CD8-positive, alpha-beta memory T cell (primary cell): ENCODE measurements at regions not wholly inside any gene's neighbourhood (a gene's known extent, or its start where the extent isn't known, plus 50 kb on each side); places are given as distances from the start of the nearest gene placed in this dataset.
"Not testable (repeated sequence)": the region's sequence is repeated elsewhere in the genome, so short reads cannot be mapped to it uniquely, and the experiment has no call there.

Experiments
- CTCF ChIA-PET: fragments of 350-600 bp; sonication (Branson Sonifier 250); formaldehyde crosslinking; loops from one replicate; lab custom pipeline; 2021; ENCODE audit warnings: antibody characterized with exemption; lab: Charles Lee
- POLR2A ChIA-PET: fragments of 350-600 bp; sonication (Branson Sonifier 250); formaldehyde crosslinking; loops from one replicate; lab custom pipeline; 2021; ENCODE audit warnings: antibody characterized with exemption; lab: Charles Lee
- DNase-seq, 5 donors: peaks; one replicate each; pipeline versions ENCODE4 v3.0.0 to v3.0.0-alpha.2; 2020 to 2022; ENCODE audit warnings: mixed read lengths in 1 of 5
- H3K27ac ChIP-seq: one replicate; pipeline ENCODE4 v1.7.0; 2013; ENCODE audit warnings: low read depth, mild to moderate bottlenecking, low read length, moderate library complexity
- H3K27me3 ChIP-seq: 2 replicates; pipeline ENCODE4 v1.7.0; 2013; ENCODE audit warnings: low read length, mild to moderate bottlenecking; ENCODE audit not compliant: insufficient read depth, poor library complexity, severe bottlenecking
- H3K36me3 ChIP-seq: 2 replicates; pipeline ENCODE4 v1.7.0; 2013; ENCODE audit warnings: mild to moderate bottlenecking, low read length, moderate library complexity; ENCODE audit not compliant: insufficient read depth
- H3K4me1 ChIP-seq: 2 replicates; pipeline ENCODE4 v1.7.0; 2013; ENCODE audit warnings: mild to moderate bottlenecking, low read length, moderate library complexity; ENCODE audit not compliant: insufficient read depth
- H3K4me3 ChIP-seq: 2 replicates; pipeline ENCODE4 v1.7.0; 2013; ENCODE audit warnings: mild to moderate bottlenecking, low read length
- H3K9me3 ChIP-seq: 2 replicates; pipeline ENCODE4 v1.7.0; 2013; ENCODE audit warnings: mild to moderate bottlenecking, low read length
- H3K27ac Mint-ChIP-seq, 8 donors: one replicate each; pipeline ENCODE4 v1.8.0; 2020 to 2021; ENCODE audit warnings: mixed read lengths in 8 of 8, mild to moderate bottlenecking in 6 of 8, inconsistent platforms in 3 of 8, moderate library complexity in 3 of 8
- H3K27me3 Mint-ChIP-seq, 2 donors: one replicate each; pipeline ENCODE4 v1.8.0; 2020 to 2021; ENCODE audit warnings: mixed read lengths in 2 of 2, mild to moderate bottlenecking in 1 of 2, moderate library complexity in 1 of 2
- H3K36me3 Mint-ChIP-seq, 3 donors: one replicate each; pipeline ENCODE4 v1.8.0; 2020 to 2021; ENCODE audit warnings: mixed read lengths in 3 of 3, inconsistent platforms in 1 of 3, mild to moderate bottlenecking in 1 of 3
- H3K4me1 Mint-ChIP-seq, 3 donors: one replicate each; pipeline ENCODE4 v1.8.0; 2020 to 2021; ENCODE audit warnings: mixed read lengths in 3 of 3, inconsistent platforms in 1 of 3, mild to moderate bottlenecking in 1 of 3
- H3K4me3 Mint-ChIP-seq, 7 donors: one replicate each; pipeline ENCODE4 v1.8.0; 2020 to 2021; ENCODE audit warnings: mixed read lengths in 7 of 7, mild to moderate bottlenecking in 6 of 7, moderate library complexity in 4 of 7, inconsistent platforms in 2 of 7
- H3K9me3 Mint-ChIP-seq, 5 donors: one replicate each; pipeline ENCODE4 v1.8.0; 2020 to 2022; ENCODE audit warnings: mixed read lengths in 5 of 5, mild to moderate bottlenecking in 3 of 5, moderate library complexity in 2 of 5, inconsistent platforms in 1 of 5

DNA sequence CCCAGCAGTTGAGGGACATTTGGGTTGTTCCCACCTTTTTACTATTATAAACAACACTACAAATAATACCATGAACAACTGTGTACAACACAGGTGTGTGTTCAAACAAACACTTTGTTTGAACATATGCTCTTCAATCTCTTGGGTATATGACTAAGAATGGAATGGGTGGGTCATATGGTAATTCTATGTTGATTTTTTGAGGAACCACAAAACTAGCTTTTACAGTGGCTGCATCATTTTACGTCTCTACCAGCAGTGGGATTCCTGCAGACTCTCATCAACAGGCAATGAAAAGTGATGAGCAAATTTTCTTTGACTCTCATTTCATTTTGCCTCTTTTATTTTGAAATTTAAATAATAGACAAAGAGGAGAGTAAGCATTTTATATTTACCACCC lies 116.9 kb upstream of the KLF14 start:
- no peak overlapping the region for H3K4me3 Mint-ChIP-seq
- H3K4me1 Mint-ChIP-seq = no peaks in the 10 kb centered on the region
- Histone ChIP-seq H3K27ac (no peak overlapping the region), H3K27me3 (no peaks in the 10 kb centered on the region), H3K4me1 (no peaks in the 10 kb centered on the region), H3K9me3 (peaks cover 2% of the 10 kb centered on the region), H3K4me3 (no peak overlapping the region), H3K36me3 (peaks cover under 1% of the 10 kb centered on the region)
- CTCF ChIA-PET = no interaction called here
- H3K27me3 Mint-ChIP-seq = peaks cover 2 to 7% of the 10 kb centered on the region in 2 donors
- H3K36me3 Mint-ChIP-seq = peaks cover 18 to 27% (median 20%) of the 10 kb centered on the region in 3 donors
- DNase-seq = no peak
- H3K27ac Mint-ChIP-seq = no peak overlapping the region
- POLR2A ChIA-PET = no interaction called here
- peaks cover 0 to 12% (median 6%) of the 10 kb centered on the region in 5 donors for H3K9me3 Mint-ChIP-seq

DNA sequence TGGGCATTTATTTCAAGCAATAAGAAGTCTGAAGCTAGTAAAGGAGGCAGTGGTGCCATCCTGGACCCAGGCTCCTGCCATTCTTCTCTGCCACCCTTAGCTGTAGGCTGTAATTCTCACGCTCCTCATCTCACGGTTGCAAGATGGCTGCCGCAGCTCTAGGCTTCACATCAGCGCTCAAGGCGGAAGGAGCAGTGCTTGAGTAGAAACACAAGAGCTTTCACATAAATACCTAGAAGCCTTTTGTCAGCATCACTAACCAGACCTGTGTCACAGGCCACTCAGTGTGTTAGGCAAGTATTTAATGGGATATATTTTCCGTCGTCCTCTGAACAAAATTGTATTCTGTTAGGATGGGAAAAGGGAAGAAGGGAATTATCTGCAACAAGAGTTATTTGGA lies 118.9 kb upstream of the KLF14 start:
- no peak overlapping the region for H3K27ac Mint-ChIP-seq
- POLR2A ChIA-PET = no interaction called here
- Histone ChIP-seq H3K4me3 (no peak overlapping the region), H3K4me1 (no peaks in the 10 kb centered on the region), H3K27me3 (no peaks in the 10 kb centered on the region), H3K36me3 (peaks cover 8% of the 10 kb centered on the region), H3K27ac (no peak overlapping the region), H3K9me3 (peaks cover 16% of the 10 kb centered on the region)
- CTCF ChIA-PET = no interaction called here
- DNase-seq = no peak
- no peaks in the 10 kb centered on the region for H3K27me3 Mint-ChIP-seq
- H3K4me1 Mint-ChIP-seq = no peaks in the 10 kb centered on the region
- peaks cover 14 to 30% (median 25%) of the 10 kb centered on the region in 5 donors for H3K9me3 Mint-ChIP-seq
- H3K4me3 Mint-ChIP-seq = no peak overlapping the region
- peaks cover 34 to 44% (median 37%) of the 10 kb centered on the region in 3 donors for H3K36me3 Mint-ChIP-seq

DNA sequence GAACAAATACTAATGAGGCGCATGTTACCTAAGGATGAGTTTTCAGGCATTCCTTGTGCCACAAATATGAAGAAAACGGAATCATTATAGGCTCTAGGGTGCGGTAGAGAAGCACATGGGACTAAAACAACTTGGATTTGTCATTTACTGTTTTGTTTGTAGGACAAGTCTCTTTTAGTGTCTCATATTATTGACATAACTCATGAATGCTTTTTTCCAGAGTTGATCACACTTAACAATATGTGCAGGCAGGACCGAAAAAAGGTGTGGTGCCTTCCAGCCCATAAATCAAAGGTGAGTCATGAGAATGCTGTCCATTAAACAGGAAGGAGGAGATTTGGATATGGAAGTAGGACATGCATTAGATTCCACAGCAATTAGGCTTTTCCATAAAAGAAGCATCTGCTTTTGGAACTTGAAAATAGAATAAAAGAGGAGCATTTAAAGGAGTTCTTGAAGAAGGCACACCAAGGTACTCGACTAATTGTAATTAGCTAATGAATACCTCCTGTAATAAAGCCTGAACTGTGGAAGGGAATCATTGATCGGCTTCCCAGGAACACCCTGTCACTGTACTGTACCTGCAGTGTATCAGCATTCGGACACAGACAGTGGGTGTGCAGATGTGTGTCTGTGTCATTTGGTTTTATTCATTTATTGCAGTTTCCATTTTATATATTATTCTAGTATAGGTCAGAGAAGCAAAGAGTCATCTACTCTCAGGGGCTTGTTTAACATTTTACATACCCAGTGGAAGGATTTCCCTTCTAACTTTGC lies 119.7 kb upstream of the KLF14 start:
- no peak for DNase-seq
- Mint-ChIP-seq H3K4me1 (no peaks in the 10 kb centered on the region), H3K9me3 (peaks cover 22 to 38% (median 33%) of the 10 kb centered on the region in 5 donors), H3K4me3 (no peak overlapping the region), H3K27ac (peak overlapping the region in 1 of 8 donors; percentile 75), H3K27me3 (no peaks in the 10 kb centered on the region), H3K36me3 (peaks cover 39 to 52% (median 45%) of the 10 kb centered on the region in 3 donors)
- no peaks in the 10 kb centered on the region for H3K4me1 ChIP-seq
- H3K36me3 ChIP-seq = peaks cover 8% of the 10 kb centered on the region
- H3K27ac ChIP-seq = no peak overlapping the region
- H3K9me3 ChIP-seq = peaks cover 16% of the 10 kb centered on the region
- no peak overlapping the region for H3K4me3 ChIP-seq
- ChIA-PET POLR2A (no interaction called here), CTCF (no interaction called here)
- H3K27me3 ChIP-seq = no peaks in the 10 kb centered on the region

DNA sequence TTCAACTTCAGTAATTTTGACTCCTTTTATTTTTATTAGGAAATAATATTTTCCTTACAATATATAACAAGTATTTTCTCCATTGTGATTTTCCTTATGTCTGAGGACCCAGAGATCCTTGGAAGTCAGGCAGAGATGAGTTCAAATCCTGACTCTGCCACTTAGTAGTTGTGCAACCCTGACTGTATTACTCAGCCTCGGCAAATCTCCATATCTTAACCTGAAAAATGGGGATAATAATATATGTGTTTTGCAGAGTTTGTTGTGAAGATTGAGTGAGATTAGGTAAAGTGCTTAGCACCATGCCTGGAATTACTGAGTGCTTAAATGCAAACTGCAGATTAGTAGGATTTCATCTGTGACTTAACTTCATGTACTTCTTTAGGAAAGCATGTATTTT lies 120.5 kb upstream of the KLF14 start:
- H3K9me3 ChIP-seq = peaks cover 16% of the 10 kb centered on the region
- Mint-ChIP-seq H3K27me3 (no peaks in the 10 kb centered on the region), H3K27ac (no peak overlapping the region), H3K9me3 (peaks cover 30 to 46% (median 41%) of the 10 kb centered on the region in 5 donors), H3K4me3 (no peak overlapping the region), H3K36me3 (peaks cover 46 to 60% (median 53%) of the 10 kb centered on the region in 3 donors), H3K4me1 (no peaks in the 10 kb centered on the region)
- ChIA-PET POLR2A (interaction anchor here (0.6 kb wide), 1 partner anchor 823 kb away, joined by 3 read pairs; no protein-coding TSS in a partner anchor), CTCF (no interaction called here)
- no peaks in the 10 kb centered on the region for H3K4me1 ChIP-seq
- H3K36me3 ChIP-seq = peaks cover 8% of the 10 kb centered on the region
- H3K27me3 ChIP-seq = no peaks in the 10 kb centered on the region
- no peak overlapping the region for H3K27ac ChIP-seq
- no peak for DNase-seq
- H3K4me3 ChIP-seq = no peak overlapping the region

DNA sequence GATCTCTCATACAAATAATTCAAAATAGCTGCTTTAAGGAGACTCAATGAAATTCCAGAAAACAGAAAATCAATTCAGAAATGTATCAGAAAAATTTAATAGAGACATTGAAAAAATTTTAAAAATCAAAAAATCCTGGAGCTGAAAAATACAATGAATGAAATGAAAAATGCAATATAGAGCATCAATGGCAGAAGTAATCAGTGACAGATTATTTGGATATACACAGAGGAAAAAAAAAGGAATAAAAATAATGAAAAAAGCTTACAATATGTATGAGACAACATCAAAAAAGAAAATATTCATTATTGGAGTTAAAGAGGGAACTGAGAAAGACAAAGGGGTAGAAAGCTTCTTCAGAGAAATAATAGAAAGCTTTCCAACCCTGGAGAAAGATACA lies 122.9 kb upstream of the KLF14 start:
- ChIA-PET POLR2A (no interaction called here), CTCF (no interaction called here)
- H3K9me3 ChIP-seq = peaks cover 21% of the 10 kb centered on the region
- H3K4me1 Mint-ChIP-seq = no peaks in the 10 kb centered on the region
- H3K4me3 ChIP-seq = no peak overlapping the region
- DNase-seq = no peak
- H3K9me3 Mint-ChIP-seq = peaks cover 44 to 61% (median 61%) of the 10 kb centered on the region in 5 donors
- no peak overlapping the region for H3K27ac ChIP-seq
- H3K27me3 ChIP-seq = no peaks in the 10 kb centered on the region
- H3K4me3 Mint-ChIP-seq = peak overlapping the region in 1 of 7 donors; percentile 29
- H3K27me3 Mint-ChIP-seq = no peaks in the 10 kb centered on the region
- H3K27ac Mint-ChIP-seq = no peak overlapping the region
- H3K36me3 Mint-ChIP-seq = peaks cover 64 to 82% (median 77%) of the 10 kb centered on the region in 3 donors
- H3K36me3 ChIP-seq = peaks cover 8% of the 10 kb centered on the region
- no peaks in the 10 kb centered on the region for H3K4me1 ChIP-seq

DNA sequence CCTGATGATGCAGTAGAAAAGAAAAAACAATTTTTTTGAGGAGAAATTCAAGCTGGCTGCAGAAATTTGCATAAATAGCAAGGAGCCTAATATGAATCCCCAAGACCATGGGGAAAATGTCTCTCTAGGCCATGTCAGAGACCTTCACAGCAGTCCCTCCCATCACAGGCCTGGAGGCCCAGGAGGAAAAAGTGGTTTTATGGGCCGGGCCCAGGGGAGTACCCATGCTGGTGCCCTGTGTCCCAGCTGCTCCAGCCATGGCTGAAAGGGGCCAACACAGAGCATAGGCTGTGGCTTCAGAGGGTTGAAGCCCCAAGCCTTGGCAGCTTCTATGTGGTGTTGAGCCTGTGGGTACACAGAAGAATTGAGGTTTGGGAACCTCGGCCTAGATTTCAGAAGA lies 126.8 kb upstream of the KLF14 start:
- Histone ChIP-seq H3K9me3 (peaks cover 20% of the 10 kb centered on the region), H3K36me3 (peaks cover 11% of the 10 kb centered on the region)
- H3K4me1 Mint-ChIP-seq, H3K27ac Mint-ChIP-seq, H3K4me3 Mint-ChIP-seq, H3K27me3 ChIP-seq, H3K27me3 Mint-ChIP-seq, H3K27ac ChIP-seq, CTCF ChIA-PET, H3K4me3 ChIP-seq, H3K4me1 ChIP-seq, POLR2A ChIA-PET, DNase-seq: not testable (repeated sequence)
- peaks cover 42 to 63% (median 55%) of the 10 kb centered on the region in 5 donors for H3K9me3 Mint-ChIP-seq
- peaks cover 71 to 95% (median 92%) of the 10 kb centered on the region in 3 donors for H3K36me3 Mint-ChIP-seq

DNA sequence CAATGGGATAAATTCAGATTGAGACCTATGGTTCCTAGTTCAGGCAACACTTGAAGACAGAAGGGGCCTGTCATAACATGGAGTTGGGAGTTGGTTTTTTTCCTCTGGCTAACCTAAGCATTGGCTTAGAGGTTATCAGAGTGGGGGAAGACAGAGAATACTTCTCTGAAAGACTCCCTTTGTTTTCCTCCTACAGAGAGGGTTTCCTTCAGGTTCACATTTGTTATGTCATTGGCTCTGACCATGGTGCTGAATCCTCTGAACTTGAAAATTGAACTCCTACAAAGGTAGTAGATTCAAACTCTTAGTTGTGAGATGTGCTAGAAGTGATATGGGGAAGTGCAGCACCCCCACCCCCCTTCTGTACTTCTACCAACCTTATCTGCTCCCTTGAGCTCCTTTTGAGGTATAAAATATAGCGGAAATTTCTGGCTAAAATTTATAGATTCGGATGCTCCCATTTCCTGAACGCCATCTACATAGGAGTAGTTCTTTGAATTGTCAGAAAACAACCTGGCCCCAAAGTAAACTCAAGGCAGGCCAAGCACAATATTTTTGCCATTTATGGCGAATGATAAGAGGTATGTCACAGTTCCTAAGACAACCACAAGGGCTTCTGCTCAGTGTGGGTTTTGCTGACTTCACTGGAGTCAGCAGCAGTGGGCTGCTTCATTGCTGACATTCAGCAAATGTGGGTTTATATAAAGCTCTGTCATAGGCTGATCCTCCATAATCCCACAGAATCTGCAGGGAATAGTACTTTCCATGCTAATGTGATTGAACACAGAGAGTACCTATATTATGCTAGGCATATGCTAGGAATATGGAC lies 131.6 kb upstream of the KLF14 start:
- peaks cover 5% of the 10 kb centered on the region for H3K9me3 ChIP-seq

DNA sequence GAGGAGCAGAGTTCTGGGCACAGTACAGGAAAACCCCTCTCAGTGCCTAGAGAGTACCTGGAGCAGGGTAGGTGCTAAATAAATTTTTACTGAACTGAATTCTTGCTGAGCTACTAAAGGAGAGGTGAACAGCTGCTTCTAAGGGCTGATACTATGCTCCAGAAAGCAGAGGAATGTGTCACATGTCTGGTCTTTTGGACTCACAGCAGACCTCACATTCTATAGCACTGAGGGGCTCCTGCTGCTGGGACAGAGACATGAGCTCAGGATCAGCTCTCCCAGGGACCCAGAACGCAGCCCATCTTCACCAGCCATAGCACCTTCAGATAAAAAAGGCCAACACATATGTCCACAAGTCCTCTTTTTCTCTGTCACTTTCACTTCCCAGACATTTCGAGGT lies 133.0 kb upstream of the KLF14 start:
- CTCF ChIA-PET = no interaction called here
- H3K27ac Mint-ChIP-seq = peak overlapping the region in 1 of 8 donors; percentile 15

More for the DNA sequence above, 131.6 kb upstream of the KLF14 start:
- CTCF ChIA-PET = no interaction called here
- Mint-ChIP-seq H3K36me3 (peaks cover 53 to 91% (median 61%) of the 10 kb centered on the region in 3 donors), H3K9me3 (peaks cover 6 to 16% (median 10%) of the 10 kb centered on the region in 5 donors), H3K27me3 (peaks cover 0 to 2% of the 10 kb centered on the region in 2 donors), H3K27ac (peak overlapping the region in 1 of 8 donors; percentile 22), H3K4me3 (no peak overlapping the region), H3K4me1 (no peaks in the 10 kb centered on the region)
- Histone ChIP-seq H3K36me3 (peaks cover 9% of the 10 kb centered on the region), H3K4me3 (no peak overlapping the region), H3K27me3 (no peaks in the 10 kb centered on the region), H3K4me1 (no peaks in the 10 kb centered on the region), H3K27ac (no peak overlapping the region)
- no peak for DNase-seq
- POLR2A ChIA-PET = no interaction called here

More for the DNA sequence above, 133.0 kb upstream of the KLF14 start:
- Histone ChIP-seq H3K4me1 (no peaks in the 10 kb centered on the region), H3K36me3 (peaks cover 9% of the 10 kb centered on the region), H3K27me3 (no peaks in the 10 kb centered on the region), H3K9me3 (no peaks in the 10 kb centered on the region), H3K27ac (no peak overlapping the region), H3K4me3 (no peak overlapping the region)
- no peaks in the 10 kb centered on the region for H3K4me1 Mint-ChIP-seq
- H3K4me3 Mint-ChIP-seq = no peak overlapping the region
- peaks cover 0 to 6% (median 3%) of the 10 kb centered on the region in 5 donors for H3K9me3 Mint-ChIP-seq
- H3K27me3 Mint-ChIP-seq = peaks cover 0 to 2% of the 10 kb centered on the region in 2 donors
- POLR2A ChIA-PET = no interaction called here
- peaks cover 46 to 87% (median 48%) of the 10 kb centered on the region in 3 donors for H3K36me3 Mint-ChIP-seq
- DNase-seq = no peak
